NCI-H2196 treated with DMSO at 0.1 percent for 48 hours (cell line): ENCODE measurements at regions not wholly inside any gene's neighbourhood (a gene's known extent, or its start where the extent isn't known, plus 50 kb on each side); places are given as distances from the start of the nearest gene placed in this dataset.

ENCODE experiments used
- DNase-seq: peaks from one replicate; lab custom pipeline; 2025; ENCODE audit not compliant: unreplicated experiment; lab: John Stamatoyannopoulos, UW

DNA sequence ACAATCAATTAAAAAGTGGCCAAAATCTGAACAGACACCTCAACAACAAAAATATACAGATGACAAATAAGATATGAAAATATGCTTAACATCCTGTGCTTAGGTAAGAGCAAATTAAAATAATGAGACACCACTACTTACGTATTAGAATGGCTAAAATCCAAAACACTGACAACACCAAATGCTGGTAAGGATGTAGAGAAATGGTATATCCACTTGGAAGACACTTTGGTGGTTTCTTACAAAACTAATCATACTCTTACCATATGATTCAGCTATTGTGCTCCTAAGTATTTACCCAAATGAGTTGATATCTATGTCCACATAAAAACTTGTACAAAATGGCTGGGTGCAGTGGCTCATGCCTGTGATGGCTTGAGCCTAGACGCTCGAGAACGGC lies 51.7 kb upstream of the ZNF599 start:
- DNase-seq, result no peak
